ENCODE measurements at regions not wholly inside any gene's neighbourhood (a gene's known extent, or its start where the extent isn't known, plus 50 kb on each side); places are given as distances from the start of the nearest gene placed in this dataset.
"Not testable (repeated sequence)": the region's sequence is repeated elsewhere in the genome, so short reads cannot be mapped to it uniquely, and the experiment has no call there.

- Histone ChIP-seq H3K4me2 (ENCODE audit: insufficient read depth, low read length) (no peak overlapping the region), H3K4me3 (ENCODE audit: insufficient read depth, low read length) (no peak overlapping the region), H4K20me1 (ENCODE audit: insufficient read depth, low read length) (no peaks in the 10 kb centered on the region), H2AFZ (ENCODE audit: low read length) (no peak overlapping the region), H3K27ac (ENCODE audit: low read depth, low read length) (no peak overlapping the region), H3K79me2 (ENCODE audit: insufficient read depth, low read length) (no peaks in the 10 kb centered on the region), H3K27me3 (ENCODE audit: insufficient read depth, low read length) (no peaks in the 10 kb centered on the region), H3K9me3 (ENCODE audit: low read depth, low read length) (no peaks in the 10 kb centered on the region), H3K4me1 (ENCODE audit: insufficient read depth, low read length) (no peaks in the 10 kb centered on the region), H3K36me3 (ENCODE audit: insufficient read depth, low read length) (no peaks in the 10 kb centered on the region)
- DNase-seq (ENCODE audit: insufficient read length, low spot score, missing footprints), result no peak
- TF ChIP-seq CTCF (IDR thresholded peaks at IDR 0.05; ENCODE audit: extremely low read depth, low read depth, low read length), result no peak
Observed at GRCh38 chr12:131211340-131211938, 257.7 kb downstream of the ADGRD1 start.

GRCh38 chr12:131213896-131214442, 260.3 kb downstream of the ADGRD1 start:
- no peaks in the 10 kb centered on the region for H3K79me2 ChIP-seq (ENCODE audit: insufficient read depth, low read length)
- no peak overlapping the region for H3K4me2 ChIP-seq (ENCODE audit: insufficient read depth, low read length)
- no peaks in the 10 kb centered on the region for H3K27me3 ChIP-seq (ENCODE audit: insufficient read depth, low read length)
- peak; percentile 73 for DNase-seq (ENCODE audit: insufficient read length, low spot score, missing footprints)
- H4K20me1 ChIP-seq (ENCODE audit: insufficient read depth, low read length), result no peaks in the 10 kb centered on the region
- H3K9me3 ChIP-seq (ENCODE audit: low read depth, low read length), result no peaks in the 10 kb centered on the region
- H3K4me1 ChIP-seq (ENCODE audit: insufficient read depth, low read length), result no peaks in the 10 kb centered on the region
- H3K27ac ChIP-seq (ENCODE audit: low read depth, low read length), result no peak overlapping the region
- H3K36me3 ChIP-seq (ENCODE audit: insufficient read depth, low read length), result no peaks in the 10 kb centered on the region
- TF ChIP-seq CTCF (IDR thresholded peaks at IDR 0.05; ENCODE audit: extremely low read depth, low read depth, low read length), result no peak
- no peak overlapping the region for H3K4me3 ChIP-seq (ENCODE audit: insufficient read depth, low read length)
- H2AFZ ChIP-seq (ENCODE audit: low read length), result no peak overlapping the region

GRCh38 chr12:131214936-131215335, 261.2 kb downstream of the ADGRD1 start:
- not testable (repeated sequence) for DNase-seq (ENCODE audit: insufficient read length, low spot score, missing footprints); H2AFZ ChIP-seq (ENCODE audit: low read length); H3K4me3 ChIP-seq (ENCODE audit: insufficient read depth, low read length); H3K79me2 ChIP-seq (ENCODE audit: insufficient read depth, low read length); H3K36me3 ChIP-seq (ENCODE audit: insufficient read depth, low read length); H3K9me3 ChIP-seq (ENCODE audit: low read depth, low read length); H3K4me2 ChIP-seq (ENCODE audit: insufficient read depth, low read length); H3K27ac ChIP-seq (ENCODE audit: low read depth, low read length); H3K4me1 ChIP-seq (ENCODE audit: insufficient read depth, low read length); H4K20me1 ChIP-seq (ENCODE audit: insufficient read depth, low read length); H3K27me3 ChIP-seq (ENCODE audit: insufficient read depth, low read length)

GRCh38 chr12:131216587-131216986, 262.9 kb downstream of the ADGRD1 start:
- not testable (repeated sequence) for H3K4me1 ChIP-seq (ENCODE audit: insufficient read depth, low read length); H3K79me2 ChIP-seq (ENCODE audit: insufficient read depth, low read length); H3K9me3 ChIP-seq (ENCODE audit: low read depth, low read length); H3K4me2 ChIP-seq (ENCODE audit: insufficient read depth, low read length); H3K4me3 ChIP-seq (ENCODE audit: insufficient read depth, low read length); DNase-seq (ENCODE audit: insufficient read length, low spot score, missing footprints); H3K27me3 ChIP-seq (ENCODE audit: insufficient read depth, low read length); H3K36me3 ChIP-seq (ENCODE audit: insufficient read depth, low read length); H3K27ac ChIP-seq (ENCODE audit: low read depth, low read length); H4K20me1 ChIP-seq (ENCODE audit: insufficient read depth, low read length); H2AFZ ChIP-seq (ENCODE audit: low read length)

GRCh38 chr12:131217024-131217586, 263.4 kb downstream of the ADGRD1 start:
- Histone ChIP-seq H2AFZ (ENCODE audit: low read length) (no peak overlapping the region), H3K36me3 (ENCODE audit: insufficient read depth, low read length) (no peaks in the 10 kb centered on the region), H3K9me3 (ENCODE audit: low read depth, low read length) (no peaks in the 10 kb centered on the region), H3K27ac (ENCODE audit: low read depth, low read length) (no peak overlapping the region), H3K79me2 (ENCODE audit: insufficient read depth, low read length) (no peaks in the 10 kb centered on the region), H3K27me3 (ENCODE audit: insufficient read depth, low read length) (no peaks in the 10 kb centered on the region), H4K20me1 (ENCODE audit: insufficient read depth, low read length) (no peaks in the 10 kb centered on the region), H3K4me1 (ENCODE audit: insufficient read depth, low read length) (no peaks in the 10 kb centered on the region), H3K4me3 (ENCODE audit: insufficient read depth, low read length) (no peak overlapping the region), H3K4me2 (ENCODE audit: insufficient read depth, low read length) (no peak overlapping the region)
- no peak for TF ChIP-seq CTCF (IDR thresholded peaks at IDR 0.05; ENCODE audit: extremely low read depth, low read depth, low read length)
- DNase-seq (ENCODE audit: insufficient read length, low spot score, missing footprints), result no peak

Measured in osteoblast (primary cell).